Fibroblast of lung (primary cell): ENCODE measurements at regions not wholly inside any gene's neighbourhood (a gene's known extent, or its start where the extent isn't known, plus 50 kb on each side); places are given as distances from the start of the nearest gene placed in this dataset.
"Not testable (repeated sequence)": the region's sequence is repeated elsewhere in the genome, so short reads cannot be mapped to it uniquely, and the experiment has no call there.

Experiments used
- DNase-seq, 2 donors: peaks; one replicate each; pipeline versions ENCODE4 v3.0.0 to v3.0.0-alpha.2; 2010; ENCODE audit warnings: low read depth in 2 of 2
- H2AFZ ChIP-seq: 2 replicates; pipeline ENCODE4 v1.5.1; 2012; ENCODE audit warnings: low read length, control low read depth, inconsistent platforms
- H3K27ac ChIP-seq: 2 replicates; pipeline ENCODE4 v1.5.1; 2011; ENCODE audit warnings: low read length, control low read depth; ENCODE audit not compliant: insufficient read depth
- H3K27me3 ChIP-seq: 2 replicates; pipeline ENCODE4 v1.5.1; 2011; ENCODE audit warnings: mild to moderate bottlenecking, low read length; ENCODE audit not compliant: control insufficient read depth, insufficient read depth
- H3K36me3 ChIP-seq: 2 replicates; pipeline ENCODE4 v1.5.1; 2011; ENCODE audit warnings: low read length; ENCODE audit not compliant: control insufficient read depth, insufficient read depth
- H3K4me1 ChIP-seq: 2 replicates; pipeline ENCODE4 v1.5.1; 2011; ENCODE audit warnings: low read length; ENCODE audit not compliant: control insufficient read depth, insufficient read depth; ENCODE audit errors: extremely low read depth
- H3K4me2 ChIP-seq: 2 replicates; pipeline ENCODE4 v1.5.1; 2011; ENCODE audit warnings: low read length, control low read depth; ENCODE audit not compliant: insufficient read depth; ENCODE audit errors: extremely low read depth
- H3K4me3 ChIP-seq, 4 experiments: fragments of 200-600 bp in 1 of 4; sonication (generic) in 1 of 4; replicated peaks in 1 of 4; 2 replicates each; pipeline ENCODE4 v1.5.1; 2011 to 2016; ENCODE audit warnings: low read length in 4 of 4, low read depth in 3 of 4, mild to moderate bottlenecking in 3 of 4, control low read depth in 2 of 4, inconsistent platforms in 1 of 4, mixed read lengths in 1 of 4; ENCODE audit not compliant: insufficient read depth in 1 of 4; ENCODE audit errors: control extremely low read depth in 1 of 4
- H3K79me2 ChIP-seq: 2 replicates; pipeline ENCODE4 v1.5.1; 2012; ENCODE audit warnings: mild to moderate bottlenecking, low read length, inconsistent platforms; ENCODE audit not compliant: control insufficient read depth, insufficient read depth
- H3K9ac ChIP-seq: 2 replicates; pipeline ENCODE4 v1.5.1; 2011; ENCODE audit warnings: mild to moderate bottlenecking, low read length, control low read depth; ENCODE audit not compliant: insufficient read depth
- H3K9me3 ChIP-seq: 2 replicates; pipeline ENCODE4 v1.5.1; 2012; ENCODE audit warnings: low read depth, low read length; ENCODE audit not compliant: control insufficient read depth, insufficient read depth
- H4K20me1 ChIP-seq: 2 replicates; pipeline ENCODE4 v1.5.1; 2011; ENCODE audit warnings: low read length; ENCODE audit not compliant: control insufficient read depth, insufficient read depth; ENCODE audit errors: extremely low read depth
- CTCF ChIP-seq, 2 donors: IDR thresholded peaks in 1 of 2; conservative IDR thresholded peaks in 1 of 2; 1 replicate in 1 of 2; 2 replicates in 1 of 2; pipeline ENCODE4 v1.5.1; 2011 to 2012; ENCODE audit warnings: low read length in 2 of 2, control low read depth in 1 of 2, inconsistent platforms in 1 of 2, low read depth in 1 of 2, mild to moderate bottlenecking in 1 of 2
- EZH2 ChIP-seq: IDR thresholded peaks from 2 replicates; pipeline ENCODE4 v1.5.1; 2012; ENCODE audit warnings: low read length, control low read depth, mild to moderate bottlenecking; ENCODE audit errors: missing control alignments

GRCh38 chr7:79608005-79608404 lies 154.5 kb upstream of the MAGI2 start:
- Histone ChIP-seq H3K4me2 (no peak overlapping the region), H4K20me1 (no peaks in the 10 kb centered on the region), H3K79me2 (no peaks in the 10 kb centered on the region), H3K4me3 (no peak overlapping the region), H3K9ac (no peak overlapping the region), H2AFZ (no peak overlapping the region), H3K36me3 (no peaks in the 10 kb centered on the region), H3K27ac (no peak overlapping the region), H3K27me3 (no peaks in the 10 kb centered on the region), H3K9me3 (no peaks in the 10 kb centered on the region), H3K4me1 (no peaks in the 10 kb centered on the region)
- DNase-seq: no peak
- TF ChIP-seq EZH2 (no peak), CTCF (conservative IDR thresholded peaks at IDR 0.05 in 1 of 2, IDR thresholded peaks at IDR 0.05 in 1 of 2; ENCODE audit: low read depth in 1 of 2, low read length in 2 of 2) (no peak)

GRCh38 chr7:79604841-79605240 lies 151.4 kb upstream of the MAGI2 start:
- H3K4me3 ChIP-seq: no peak overlapping the region
- H3K4me1 ChIP-seq: no peaks in the 10 kb centered on the region
- peak overlapping the region; percentile 6 for H2AFZ ChIP-seq
- peak overlapping the region; percentile 52 for H3K4me2 ChIP-seq
- H3K27ac ChIP-seq: no peak overlapping the region
- no peaks in the 10 kb centered on the region for H3K79me2 ChIP-seq
- no peak for DNase-seq
- TF ChIP-seq EZH2 (no peak), CTCF (conservative IDR thresholded peaks at IDR 0.05 in 1 of 2, IDR thresholded peaks at IDR 0.05 in 1 of 2; ENCODE audit: low read depth in 1 of 2, low read length in 2 of 2) (no peak)
- H3K27me3 ChIP-seq: no peaks in the 10 kb centered on the region
- H4K20me1 ChIP-seq: no peaks in the 10 kb centered on the region
- H3K9ac ChIP-seq: no peak overlapping the region
- no peaks in the 10 kb centered on the region for H3K9me3 ChIP-seq
- H3K36me3 ChIP-seq: no peaks in the 10 kb centered on the region

GRCh38 chr7:79598351-79598750 lies 144.9 kb upstream of the MAGI2 start:
- Histone ChIP-seq H3K9me3 (no peaks in the 10 kb centered on the region), H3K4me2 (no peak overlapping the region), H2AFZ (no peak overlapping the region), H3K79me2 (no peaks in the 10 kb centered on the region), H3K4me1 (no peaks in the 10 kb centered on the region), H3K4me3 (no peak overlapping the region), H3K9ac (no peak overlapping the region), H3K36me3 (no peaks in the 10 kb centered on the region), H3K27ac (no peak overlapping the region), H3K27me3 (no peaks in the 10 kb centered on the region), H4K20me1 (no peaks in the 10 kb centered on the region)
- no peak for DNase-seq
- no peak for TF ChIP-seq CTCF (conservative IDR thresholded peaks at IDR 0.05 in 1 of 2, IDR thresholded peaks at IDR 0.05 in 1 of 2; ENCODE audit: low read depth in 1 of 2, low read length in 2 of 2)
- no peak for TF ChIP-seq EZH2

- DNase-seq, H3K4me2 ChIP-seq, H2AFZ ChIP-seq, H3K4me1 ChIP-seq, H3K27me3 ChIP-seq, H3K4me3 ChIP-seq, H3K36me3 ChIP-seq, H3K9me3 ChIP-seq, H3K9ac ChIP-seq, H3K79me2 ChIP-seq, H4K20me1 ChIP-seq, H3K27ac ChIP-seq: not testable (repeated sequence)
Observed at GRCh38 chr7:79594671-79595070, 141.2 kb upstream of the MAGI2 start.
